Glomerular visceral epithelial cell (primary cell): ENCODE measurements at regions not wholly inside any gene's neighbourhood (a gene's known extent, or its start where the extent isn't known, plus 50 kb on each side); places are given as distances from the start of the nearest gene placed in this dataset.

Experiments
- DNase-seq: peaks from one replicate; pipeline ENCODE4 v3.0.0-alpha.2; 2016; ENCODE audit errors: extremely low spot score

DNA sequence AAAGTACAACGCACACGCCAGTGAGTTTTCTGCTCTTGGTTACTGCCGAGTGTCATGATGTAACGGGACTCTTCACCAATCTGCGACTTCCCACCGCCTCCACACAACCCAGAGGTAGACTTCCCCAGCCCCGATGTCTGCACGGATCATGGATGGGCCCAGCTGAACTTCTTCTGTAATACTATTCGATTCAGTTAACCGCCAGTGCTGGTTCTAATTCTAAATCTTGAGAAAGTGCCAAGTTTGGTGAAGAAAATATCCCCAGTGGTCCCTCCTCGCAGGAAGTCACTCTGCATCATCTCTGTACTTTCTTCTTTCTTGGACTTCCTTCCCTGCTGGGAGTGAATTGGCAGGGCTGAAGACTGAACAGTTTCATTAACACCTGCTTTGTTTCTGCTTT lies 77.6 kb upstream of the SLC35F4 start:
- no peak for DNase-seq

DNA sequence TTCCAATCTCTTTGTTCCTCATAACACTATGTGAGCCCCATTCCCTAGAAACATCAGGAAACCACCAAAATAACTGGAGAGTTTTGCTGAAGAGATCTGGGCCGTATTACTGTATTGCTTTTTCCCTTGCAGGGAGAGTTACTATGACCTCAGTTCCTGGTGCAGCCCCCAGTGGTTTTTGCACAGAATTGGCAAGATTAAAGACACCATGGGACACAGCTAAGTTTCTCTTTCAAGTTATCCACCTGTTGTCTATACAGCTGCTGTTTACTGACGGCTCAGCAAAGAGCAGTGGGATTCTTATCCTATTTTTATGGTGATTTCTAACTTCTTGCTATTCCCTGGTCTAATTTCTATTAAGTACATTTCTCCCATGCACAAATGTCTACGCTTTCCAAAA lies 77.1 kb upstream of the SLC35F4 start:
- DNase-seq = no peak

DNA sequence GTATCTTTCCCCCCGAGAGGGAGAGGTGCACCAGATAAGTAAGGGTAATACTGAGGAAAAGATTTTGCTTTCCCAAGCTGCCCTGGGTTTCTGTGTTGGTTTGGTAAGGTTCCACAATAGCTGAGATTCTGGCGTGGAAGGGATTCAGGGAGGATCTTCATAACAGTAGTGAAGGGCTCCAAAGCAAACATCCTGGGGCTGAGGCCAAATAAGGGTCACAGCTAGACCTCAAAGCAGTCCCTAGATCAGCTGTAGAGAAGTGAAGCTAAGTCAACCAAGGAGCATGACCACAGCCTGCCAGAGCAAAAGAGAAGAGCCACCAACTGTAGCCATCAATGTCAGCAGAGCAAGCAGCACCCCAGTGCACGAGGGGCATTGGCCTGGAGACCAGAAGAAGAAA lies 73.2 kb upstream of the SLC35F4 start:
- no peak for DNase-seq

DNA sequence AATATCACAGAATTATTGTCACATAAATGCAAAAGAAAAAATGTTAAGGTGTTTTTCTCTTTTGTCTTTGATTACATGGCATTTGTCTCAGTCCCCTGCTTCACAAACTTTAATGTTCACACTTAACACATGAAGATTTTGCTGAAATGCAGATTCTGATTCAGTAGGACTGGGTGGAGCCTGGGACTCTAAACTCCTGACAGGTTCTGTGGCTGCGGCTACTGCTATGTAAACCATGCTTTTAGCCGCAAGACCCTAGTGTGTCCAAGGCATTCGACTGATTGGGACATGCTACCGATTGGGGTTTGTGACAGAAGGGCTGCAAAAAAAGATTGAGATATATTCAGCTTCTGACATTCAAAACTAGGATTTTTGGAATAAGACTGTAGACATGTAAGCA lies 72.6 kb upstream of the SLC35F4 start:
- no peak for DNase-seq

DNA sequence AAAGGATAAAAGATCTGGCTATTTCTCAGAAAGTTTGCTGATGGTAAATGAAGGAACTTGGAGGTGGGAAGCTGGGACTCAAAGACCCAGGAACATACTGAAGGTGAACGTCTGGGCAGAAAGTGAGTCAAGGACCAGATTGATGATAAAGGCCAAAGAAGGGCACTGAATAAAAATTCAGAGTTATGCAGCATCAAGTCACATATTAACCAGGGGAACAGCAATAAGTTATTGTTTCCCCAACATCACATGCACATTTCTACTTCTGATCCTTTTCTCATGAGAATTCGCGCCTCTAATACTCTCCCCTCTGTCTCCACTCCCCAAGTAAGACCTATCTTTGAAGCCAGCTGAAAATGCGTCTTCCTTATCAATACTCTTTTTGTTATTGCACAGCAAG lies 71.8 kb upstream of the SLC35F4 start:
- no peak for DNase-seq

DNA sequence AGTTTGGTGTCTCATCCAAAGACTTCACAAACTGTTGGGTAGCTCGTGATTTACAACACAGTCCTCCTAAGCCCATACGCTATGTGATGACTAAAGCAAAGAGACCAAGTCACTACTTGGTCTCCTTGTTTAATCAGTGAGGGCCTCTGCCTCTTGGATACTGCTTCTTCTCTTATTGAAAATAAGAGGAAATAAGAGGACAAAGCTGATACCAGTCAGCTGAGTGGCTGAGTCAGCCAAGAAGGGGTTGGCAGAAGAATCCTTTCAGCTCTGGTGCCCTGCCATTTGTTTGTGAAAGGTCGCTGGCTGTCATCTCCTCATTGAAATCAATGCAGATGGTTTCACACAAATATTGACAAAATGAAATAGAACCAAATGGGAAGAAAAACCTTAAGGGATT lies 67.5 kb upstream of the SLC35F4 start:
- DNase-seq = no peak

DNA sequence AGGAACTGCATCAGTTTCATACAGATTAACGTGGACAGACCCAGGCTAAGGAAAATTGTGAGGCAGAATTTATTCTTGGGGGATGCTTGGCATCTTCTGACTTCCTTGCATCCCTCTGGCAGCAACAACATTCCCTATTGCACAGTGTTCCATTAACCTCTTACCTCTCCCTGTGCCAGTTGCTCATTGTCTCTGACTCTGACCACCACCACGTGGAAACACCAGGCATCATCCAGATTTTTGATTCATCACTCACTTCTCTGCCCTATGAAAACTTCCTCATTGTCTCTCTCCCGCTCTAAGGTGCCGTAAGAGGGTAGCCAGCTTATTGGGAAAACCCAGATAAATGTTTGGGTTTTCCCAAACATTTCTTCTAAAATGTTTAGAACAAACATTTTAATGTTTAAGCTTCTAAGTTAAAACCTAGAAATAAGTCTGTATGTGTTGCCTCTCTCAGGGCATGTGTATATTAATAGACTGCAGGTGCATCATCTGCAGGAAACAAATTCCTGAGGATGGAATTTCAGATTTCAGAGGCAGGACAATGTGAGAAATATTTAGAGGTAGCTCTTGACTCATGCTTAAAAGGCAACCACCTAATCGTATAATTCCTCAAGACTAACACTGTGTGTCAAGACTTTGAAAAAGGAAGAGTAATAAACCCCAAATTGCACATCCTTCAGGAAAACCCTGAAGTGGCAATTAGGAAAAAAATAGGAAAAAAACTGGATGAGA lies 64.5 kb upstream of the SLC35F4 start:
- DNase-seq = peak; percentile 63

DNA sequence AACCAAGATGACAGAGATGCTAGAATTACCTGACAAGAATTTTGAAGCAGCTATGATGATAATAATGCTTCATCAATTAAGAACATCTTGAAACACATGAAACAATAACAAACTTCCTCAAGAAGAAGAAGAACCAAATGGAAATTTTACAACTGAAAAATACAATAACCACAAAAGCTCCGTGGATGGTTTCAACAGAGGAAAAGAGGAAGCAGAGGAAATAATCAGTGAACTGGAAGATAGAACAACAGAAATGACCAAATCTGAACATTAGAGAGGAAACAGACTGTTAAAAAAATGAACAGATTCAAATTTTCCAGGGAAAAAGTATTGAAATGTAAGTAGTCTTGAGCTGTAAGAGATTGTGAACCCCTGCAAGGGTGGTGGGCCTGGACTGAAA lies 62.8 kb upstream of the SLC35F4 start:
- DNase-seq = no peak

DNA sequence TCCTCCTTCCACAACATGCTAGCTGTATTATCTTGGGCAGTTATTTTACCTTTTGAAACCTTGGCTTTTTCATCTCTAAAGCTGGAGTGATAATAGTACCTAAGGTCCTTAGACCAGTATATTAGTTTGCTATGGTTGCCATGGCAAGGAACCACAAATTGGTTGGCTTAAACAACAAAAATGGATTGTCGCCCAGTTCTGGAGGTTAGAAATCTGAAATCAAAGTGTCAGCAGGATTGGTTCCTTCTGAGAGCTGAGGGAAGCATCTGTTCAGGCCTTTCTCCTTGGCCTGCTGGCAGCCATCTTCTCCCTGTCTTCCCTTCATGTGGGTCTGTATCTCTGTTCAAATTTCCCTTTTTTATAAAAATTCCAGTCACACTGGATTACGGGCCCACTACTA lies 55.5 kb upstream of the SLC35F4 start:
- no peak for DNase-seq

DNA sequence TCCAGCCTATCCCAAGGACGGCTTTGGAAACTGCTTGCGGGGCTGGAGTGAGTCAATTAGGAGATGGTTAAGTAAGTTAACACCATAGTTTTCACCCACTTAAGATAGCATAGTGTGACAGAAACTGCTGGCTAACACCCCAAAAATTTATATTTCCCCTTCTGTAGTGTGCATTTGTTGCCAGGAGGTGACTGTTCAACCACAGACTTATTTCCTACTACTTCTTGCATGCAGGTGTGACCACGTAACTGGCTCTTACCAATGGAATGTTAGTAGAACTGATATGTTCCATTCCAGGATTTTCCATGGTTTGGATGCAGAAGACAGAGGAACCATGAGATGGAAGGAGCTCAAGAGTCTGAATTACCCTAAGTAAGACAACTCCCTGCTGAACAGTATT lies 52.9 kb upstream of the SLC35F4 start:
- peak; percentile 54 for DNase-seq
